ENCODE measurements at regions not wholly inside any gene's neighbourhood (a gene's known extent, or its start where the extent isn't known, plus 50 kb on each side); places are given as distances from the start of the nearest gene placed in this dataset.

DNA sequence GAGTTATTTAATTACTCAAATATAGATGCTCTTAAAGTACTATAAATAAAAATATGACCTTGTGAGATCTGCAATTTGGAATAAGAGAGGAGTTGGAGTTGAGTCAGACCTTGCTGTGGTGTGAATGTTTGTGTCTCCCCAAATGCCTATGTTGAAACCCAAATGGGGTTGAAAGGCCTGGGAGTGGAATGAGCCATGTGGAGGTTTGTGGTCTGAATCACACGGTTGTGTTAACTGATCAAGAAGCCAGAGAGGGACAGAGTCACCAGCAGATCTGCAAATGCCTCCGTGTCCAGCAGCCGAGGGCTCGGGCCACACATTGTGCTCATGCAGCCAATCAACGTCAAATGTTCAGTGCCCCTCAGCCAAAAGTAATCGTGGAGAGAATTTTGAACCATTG, 404.4 kb downstream of the ICE1 start:
- no peak for DNase-seq

- no peak for DNase-seq
Observed at GRCh38 chr5:5822729-5823257, 400.3 kb downstream of the ICE1 start.

- no peak for DNase-seq
Observed at GRCh38 chr5:5816960-5817359, 394.5 kb downstream of the ICE1 start.

DNA sequence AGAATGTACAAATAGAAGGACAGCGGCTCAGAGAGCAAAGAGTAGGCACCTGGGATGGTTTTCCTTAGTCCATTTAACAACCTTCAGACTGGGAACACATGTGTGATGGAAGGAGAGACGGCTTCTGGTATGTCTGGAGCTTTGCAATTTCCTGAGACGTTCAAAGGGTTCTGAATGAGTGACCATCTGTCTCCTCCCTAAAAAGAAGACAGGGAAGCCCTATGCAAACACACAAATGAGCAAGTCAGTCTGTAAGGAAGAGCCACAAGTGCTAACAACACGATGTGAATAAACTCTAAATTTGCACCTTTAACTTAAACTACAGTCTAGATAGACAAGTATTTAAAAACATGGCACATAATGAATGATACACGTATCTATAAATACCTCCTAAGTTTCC, 391.0 kb downstream of the ICE1 start:
- DNase-seq: no peak

GRCh38 chr5:5810461-5810860, 388.0 kb downstream of the ICE1 start:
- no peak for DNase-seq

GRCh38 chr5:5805916-5806315, 383.4 kb downstream of the ICE1 start:
- DNase-seq: no peak

DNA sequence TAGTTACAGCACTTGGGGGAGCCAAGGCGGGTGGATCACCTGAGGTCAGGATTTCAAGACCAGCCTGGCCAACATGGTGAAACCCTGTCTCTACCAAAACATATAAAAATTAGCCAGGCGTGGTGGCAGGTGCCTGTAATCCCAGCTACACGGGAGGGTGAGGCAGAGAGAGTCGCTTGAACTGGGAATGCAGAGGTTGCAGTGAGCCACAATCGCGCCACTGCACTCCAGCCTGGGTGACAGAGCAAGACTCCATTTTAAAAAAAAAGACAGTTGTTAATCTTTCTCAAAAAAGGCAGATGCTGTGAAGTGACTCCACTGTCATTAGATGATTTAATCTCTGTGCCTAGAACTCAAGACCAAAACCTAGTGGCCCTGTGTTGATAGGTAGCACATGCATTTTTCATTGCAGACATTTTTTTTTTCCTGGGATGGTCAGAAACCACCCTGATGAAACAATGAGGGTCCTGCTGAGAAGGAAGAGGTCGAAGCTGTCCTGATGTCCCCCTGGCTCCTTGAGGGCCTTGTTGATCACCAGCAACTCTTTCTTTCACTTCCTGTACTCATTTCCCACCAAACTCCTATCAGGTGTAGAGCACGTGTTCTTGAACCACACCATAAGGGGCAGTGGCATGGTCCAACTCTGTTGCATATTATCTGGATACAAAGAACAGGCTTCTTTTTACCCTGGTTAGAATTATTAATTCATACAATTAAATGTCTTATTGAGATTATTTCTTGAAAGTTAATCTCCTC, 382.2 kb downstream of the ICE1 start:
- DNase-seq: no peak

GRCh38 chr5:5800801-5801761, 378.6 kb downstream of the ICE1 start:
- no peak for DNase-seq

- DNase-seq: no peak
Observed at GRCh38 chr5:5799826-5800225, 377.3 kb downstream of the ICE1 start.

DNA sequence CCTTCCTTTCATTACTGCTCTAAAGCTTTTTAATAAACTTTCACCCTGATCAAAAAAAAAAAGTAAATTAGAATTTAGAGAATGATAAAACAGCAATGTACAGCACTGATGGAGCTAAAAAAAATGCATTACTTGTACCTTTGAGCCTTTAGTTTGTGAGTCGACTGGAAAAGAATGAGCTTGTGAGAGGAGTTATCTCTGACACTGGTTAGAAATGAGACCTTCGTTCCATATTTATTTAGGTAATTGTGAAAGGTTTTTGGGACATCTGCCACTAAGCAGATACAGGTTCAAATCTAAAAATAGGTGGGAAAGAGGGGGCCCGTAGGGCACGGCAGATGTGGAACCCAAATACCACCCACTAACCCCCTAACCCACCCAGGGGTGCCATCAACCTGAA, 376.8 kb downstream of the ICE1 start:
- DNase-seq: no peak

- no peak for DNase-seq
Observed at GRCh38 chr5:5798462-5798861, 376.0 kb downstream of the ICE1 start.

- no peak for DNase-seq
Observed at GRCh38 chr5:5798041-5798440, 375.6 kb downstream of the ICE1 start.

DNA sequence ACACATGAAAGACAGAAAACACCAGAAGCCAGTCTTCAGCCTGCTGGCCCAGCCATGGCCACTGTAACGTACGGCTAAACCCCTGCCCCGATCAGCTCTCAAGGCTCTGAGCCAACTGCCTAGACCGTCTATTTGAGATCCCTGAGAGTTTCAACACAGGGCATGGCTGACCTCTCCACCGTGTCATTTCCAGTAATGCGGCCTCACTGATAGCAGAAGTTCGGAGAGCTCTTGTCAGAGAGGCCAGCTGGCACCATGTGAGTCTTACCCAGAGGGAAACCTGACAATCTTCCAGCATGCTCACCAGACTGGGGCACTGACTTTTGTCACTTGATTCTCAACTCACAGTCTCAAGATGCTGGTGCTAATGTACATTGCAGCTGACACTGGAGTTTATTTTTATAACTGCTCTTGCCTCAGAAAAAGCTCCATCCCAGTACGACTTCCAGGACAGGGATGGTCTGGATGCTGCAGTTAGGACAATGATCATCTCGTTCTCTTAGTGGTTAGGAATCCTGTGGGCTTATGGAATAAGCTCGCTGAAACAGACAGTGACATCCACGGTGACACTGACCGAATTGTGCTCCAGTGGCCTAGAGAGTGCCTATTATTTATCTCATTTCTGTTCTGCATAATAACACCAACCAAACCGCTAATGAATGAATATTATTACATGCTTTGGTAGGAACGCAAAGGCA, 372.7 kb downstream of the ICE1 start:
- DNase-seq: no peak

DNA sequence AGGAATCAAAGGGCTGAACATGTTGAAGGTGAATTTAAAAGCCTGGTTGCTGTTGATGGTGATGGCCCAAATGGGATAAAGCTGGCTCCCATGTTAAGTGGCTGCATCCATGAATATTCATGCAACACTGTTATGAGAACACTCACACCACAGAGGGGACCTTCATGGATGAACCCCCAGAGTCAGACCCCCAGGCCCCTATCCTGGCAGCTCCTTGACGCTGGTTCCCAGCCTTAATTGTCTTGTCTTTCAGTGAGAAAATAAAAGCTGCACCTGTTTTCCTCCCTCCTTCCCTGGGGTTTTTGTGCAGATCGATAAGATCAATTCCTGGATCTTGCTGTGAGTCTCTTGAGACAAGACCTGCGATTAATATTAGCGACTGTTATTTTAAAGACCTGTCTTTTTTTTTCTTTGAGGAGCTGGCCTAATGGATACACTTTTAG, 371.7 kb downstream of the ICE1 start:
- DNase-seq: no peak

DNA sequence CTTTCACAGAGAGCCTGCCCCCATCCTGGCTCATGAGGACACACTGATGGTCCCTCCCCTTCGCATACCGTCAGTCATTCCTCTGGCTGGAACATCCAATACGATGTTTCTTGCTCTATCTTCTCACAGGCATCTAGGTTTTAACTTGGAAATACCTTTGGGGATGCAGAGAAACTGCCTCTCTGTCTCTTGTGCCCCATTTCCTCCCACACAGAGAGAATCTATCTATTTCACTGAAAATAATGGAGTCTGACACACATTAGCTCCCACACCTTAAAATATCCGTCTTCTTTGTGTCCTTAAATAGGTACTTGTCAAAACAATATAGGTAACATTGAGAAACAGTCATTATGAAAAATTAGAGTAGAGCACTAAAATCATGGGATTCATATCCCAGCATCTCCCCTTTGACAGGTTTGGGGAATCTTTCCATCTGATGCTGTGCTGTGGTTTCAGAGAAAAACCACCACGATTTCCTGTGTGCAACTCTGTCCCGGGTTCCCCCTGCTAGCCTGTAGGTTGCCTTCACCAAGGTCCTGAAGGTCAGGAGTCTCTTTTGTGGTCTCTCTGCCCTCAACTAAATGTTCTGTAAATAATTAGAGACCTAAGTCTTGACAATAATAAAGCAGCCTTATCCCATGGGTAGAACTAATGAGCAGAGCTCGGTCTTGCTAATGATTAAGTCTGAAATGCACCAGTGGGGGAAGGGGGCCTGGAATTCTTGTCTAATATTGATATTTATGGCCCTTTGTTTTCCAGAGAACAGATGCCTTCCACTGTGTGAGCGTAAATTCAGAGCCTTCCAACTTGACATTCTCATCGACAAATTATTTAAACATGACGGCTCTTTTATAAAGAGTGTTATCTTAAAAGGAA, 371.0 kb downstream of the ICE1 start:
- no peak for DNase-seq

DNA sequence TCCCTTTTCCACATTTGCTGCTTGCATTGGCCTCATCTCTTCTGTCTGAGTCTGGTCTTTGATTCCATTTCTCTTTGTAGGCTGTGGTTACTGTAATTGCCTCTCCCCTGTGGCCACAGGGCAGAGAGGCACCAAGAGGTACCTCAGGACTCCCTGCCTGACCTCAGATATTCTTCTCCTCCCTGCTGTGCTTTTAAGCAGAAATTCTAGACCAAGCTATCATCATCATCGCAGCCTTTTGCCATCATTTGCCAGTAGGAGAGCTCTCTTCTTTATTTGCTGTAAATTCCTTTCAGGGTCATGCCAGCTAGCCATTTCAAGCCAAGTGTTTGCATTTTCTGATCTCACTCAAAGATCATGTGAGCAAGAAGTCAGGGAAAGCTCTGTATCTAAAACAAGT, 369.6 kb downstream of the ICE1 start:
- DNase-seq: no peak

DNA sequence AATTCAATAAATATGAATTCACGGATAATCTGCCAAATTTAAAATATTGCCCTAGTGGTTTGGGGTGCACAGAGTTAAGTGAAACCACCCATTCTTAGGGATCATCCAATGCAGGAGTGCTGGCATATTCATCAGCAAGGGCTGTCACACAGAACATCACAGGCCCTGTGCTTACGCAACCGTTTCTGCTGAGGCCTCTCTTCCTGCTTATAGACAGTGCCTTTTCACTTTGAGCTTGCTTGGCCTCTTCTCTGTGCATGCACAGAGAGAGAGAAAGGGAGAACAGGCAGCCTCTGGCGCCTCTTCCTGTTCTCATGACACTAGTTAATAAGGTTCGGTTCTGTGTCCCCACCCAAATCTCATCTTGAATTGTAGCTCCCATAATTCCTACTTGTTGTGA, 366.3 kb downstream of the ICE1 start:
- DNase-seq: no peak

DNA sequence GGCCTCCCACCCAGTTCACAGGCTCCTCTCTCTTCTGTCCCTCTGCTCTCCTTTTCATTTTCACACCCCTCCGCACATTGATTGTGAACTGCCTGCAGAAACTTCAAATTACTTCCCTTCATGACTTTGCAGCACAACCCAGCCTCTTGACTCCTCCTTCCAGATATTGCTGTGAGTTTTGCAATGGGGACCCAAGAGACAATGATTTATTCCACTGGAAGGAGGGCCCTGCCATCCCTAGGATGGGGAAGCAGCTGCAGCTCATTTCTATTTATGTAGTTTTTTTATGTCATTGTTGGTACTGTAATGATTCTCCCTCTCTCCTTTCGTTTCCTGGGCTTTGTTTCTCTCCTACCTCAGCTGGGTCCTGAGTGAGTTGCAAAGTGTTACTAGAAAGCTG, 364.9 kb downstream of the ICE1 start:
- no peak for DNase-seq

- no peak for DNase-seq
Observed at GRCh38 chr5:5784101-5784500, 361.6 kb downstream of the ICE1 start.

DNA sequence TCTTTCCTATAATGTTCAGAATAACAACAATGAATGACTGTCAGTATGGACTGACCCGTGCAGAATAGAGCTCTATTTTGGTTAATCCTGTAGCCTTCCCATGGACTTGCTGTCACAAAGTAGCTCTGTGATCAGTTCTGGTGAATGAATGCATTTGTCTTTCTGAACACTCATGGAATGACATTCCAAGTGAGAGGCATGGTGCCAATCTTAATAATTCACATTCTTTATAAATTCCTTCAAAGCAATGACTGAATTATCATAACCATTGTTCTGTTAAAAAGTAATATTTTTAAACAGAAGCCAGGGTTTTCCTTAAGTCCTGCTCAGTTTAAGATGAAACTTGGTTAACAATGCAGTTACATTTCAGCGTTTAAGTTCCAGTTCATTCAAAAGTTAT, 360.5 kb downstream of the ICE1 start:
- DNase-seq: no peak

- no peak for DNase-seq
Observed at GRCh38 chr5:5782402-5782801, 359.9 kb downstream of the ICE1 start.

DNA sequence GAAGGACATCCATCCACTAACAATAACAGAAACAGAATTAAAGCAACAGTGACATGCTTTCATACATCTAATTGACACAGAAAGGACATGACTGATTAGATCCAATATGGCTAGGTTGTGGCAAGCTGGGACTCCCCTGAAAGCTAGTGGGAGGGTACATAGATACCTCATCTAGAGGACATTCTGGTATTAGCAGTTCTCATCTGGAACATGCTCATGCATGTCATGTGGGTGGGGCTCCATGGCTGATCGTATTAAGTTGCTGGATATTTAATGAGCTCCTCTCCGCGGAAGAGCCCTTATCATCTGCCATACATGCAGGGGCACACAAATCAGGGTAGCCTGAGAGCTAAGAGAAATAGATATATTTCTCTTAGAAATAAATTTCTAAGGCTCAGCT, 358.9 kb downstream of the ICE1 start:
- DNase-seq: no peak
